HepG2 (cell line): ENCODE measurements at regions not wholly inside any gene's neighbourhood (a gene's known extent, or its start where the extent isn't known, plus 50 kb on each side); places are given as distances from the start of the nearest gene placed in this dataset.

Source experiments
- CENPX ChIP-seq: sonication (generic); formaldehyde crosslinking; IDR thresholded peaks from 2 replicates; pipeline ENCODE4 v1.9.0; 2021; ENCODE audit warnings: mild to moderate bottlenecking, missing genetic modification reagents, moderate library complexity
- CSRNP2 ChIP-seq: sonication (generic); formaldehyde crosslinking; conservative IDR thresholded peaks from 2 replicates; pipeline ENCODE4 v1.8.0; 2022; ENCODE audit warnings: low read depth, missing genetic modification reagents
- ELF4 ChIP-seq: sonication (generic); formaldehyde crosslinking; IDR thresholded peaks from 2 replicates; pipeline ENCODE4 v1.5.0; 2020; ENCODE audit warnings: missing genetic modification reagents, mild to moderate bottlenecking, moderate library complexity, borderline replicate concordance
- ETS1 ChIP-seq: sonication (generic); formaldehyde crosslinking; IDR thresholded peaks from 2 replicates; pipeline ENCODE4 v1.4.0; 2020; ENCODE audit warnings: missing genetic modification reagents
- MTF2 ChIP-seq: sonication (generic); formaldehyde crosslinking; IDR thresholded peaks from 2 replicates; pipeline ENCODE4 v1.5.0; 2020; ENCODE audit warnings: missing genetic modification reagents, borderline replicate concordance
- NFKB2 ChIP-seq: sonication (generic); formaldehyde crosslinking; IDR thresholded peaks from 2 replicates; pipeline ENCODE4 v1.4.0; 2020; ENCODE audit warnings: missing genetic modification reagents, borderline replicate concordance
- NFKBIZ ChIP-seq: IDR thresholded peaks from 2 replicates; pipeline ENCODE4 v1.6.1; 2018; ENCODE audit warnings: missing genetic modification reagents, missing compliant biosample characterization
- PRPF4 ChIP-seq: fragments of 200-400 bp; formaldehyde crosslinking; IDR thresholded peaks from 2 replicates; pipeline ENCODE4 v1.6.1; 2016; ENCODE audit warnings: low read length, low read depth; ENCODE audit not compliant: poor library complexity, severe bottlenecking
- SAP130 ChIP-seq: IDR thresholded peaks from 2 replicates; pipeline ENCODE4 v1.6.1; 2016; ENCODE audit warnings: low read depth
- SIX1 ChIP-seq: sonication (generic); formaldehyde crosslinking; IDR thresholded peaks from 2 replicates; pipeline ENCODE4 v1.4.0; 2020; ENCODE audit warnings: missing genetic modification reagents, borderline replicate concordance
- SIX4 ChIP-seq: sonication (generic); formaldehyde crosslinking; IDR thresholded peaks from 2 replicates; pipeline ENCODE4 v1.4.0; 2020; ENCODE audit warnings: missing genetic modification reagents
- TOPORS ChIP-seq: sonication (generic); formaldehyde crosslinking; IDR thresholded peaks from 2 replicates; pipeline ENCODE4 v1.8.0; 2023; ENCODE audit warnings: mild to moderate bottlenecking, missing genetic modification reagents
- TRIM22 ChIP-seq: fragments of 450-650 bp; IDR thresholded peaks from 2 replicates; pipeline ENCODE4 v1.6.1; 2017
- ZBTB33 ChIP-seq: sonication (generic); formaldehyde crosslinking; IDR thresholded peaks from 2 replicates; pipeline ENCODE4 v1.4.0; 2020; ENCODE audit warnings: missing genetic modification reagents
- ZHX1 ChIP-seq: sonication (generic); formaldehyde crosslinking; IDR thresholded peaks from 2 replicates; pipeline ENCODE4 v1.8.1; 2022; ENCODE audit warnings: low read depth, mild to moderate bottlenecking, missing genetic modification reagents
- ZNF414 ChIP-seq: sonication (generic); formaldehyde crosslinking; IDR thresholded peaks from 2 replicates; pipeline ENCODE4 v1.5.0; 2020; ENCODE audit warnings: missing genetic modification reagents
- ZNF543 ChIP-seq: sonication (generic); formaldehyde crosslinking; IDR thresholded peaks from 2 replicates; pipeline ENCODE4 v1.4.0; 2020; ENCODE audit warnings: mild to moderate bottlenecking, missing genetic modification reagents
- ZNF576 ChIP-seq: sonication (generic); formaldehyde crosslinking; IDR thresholded peaks from 2 replicates; pipeline ENCODE4 v1.4.0; 2020; ENCODE audit warnings: mild to moderate bottlenecking, missing genetic modification reagents
- ZNF615 ChIP-seq: sonication (generic); formaldehyde crosslinking; IDR thresholded peaks from 2 replicates; pipeline ENCODE4 v1.5.0; 2020; ENCODE audit warnings: mild to moderate bottlenecking, missing genetic modification reagents, borderline replicate concordance
- ZNF83 ChIP-seq: sonication (generic); formaldehyde crosslinking; IDR thresholded peaks from 2 replicates; pipeline ENCODE4 v1.4.0; 2020; ENCODE audit warnings: missing genetic modification reagents, mild to moderate bottlenecking, borderline replicate concordance
- ZNF878 ChIP-seq: sonication (generic); formaldehyde crosslinking; IDR thresholded peaks from 2 replicates; pipeline ENCODE4 v1.8.1; 2023; ENCODE audit warnings: mild to moderate bottlenecking, missing genetic modification reagents, moderate library complexity

GRCh38 chr3:118629821-118630220 lies 404.8 kb downstream of the IGSF11 start (continued):
- no peak for TF ChIP-seq ZNF615 (CRISPR knock-in tag)
- no peak for TF ChIP-seq ZNF83 (CRISPR knock-in tag)
- TF ChIP-seq ZHX1 (CRISPR knock-in tag), result no peak
- no peak for TF ChIP-seq PRPF4
- no peak for TF ChIP-seq CENPX (CRISPR knock-in tag)
- TF ChIP-seq ZNF576 (CRISPR knock-in tag), result no peak
- no peak for TF ChIP-seq ELF4 (CRISPR knock-in tag)
- no peak for TF ChIP-seq NFKB2 (CRISPR knock-in tag)
- peak; percentile 35; the same call in 1 of the 2 replicates for TF ChIP-seq SAP130
- no peak for TF ChIP-seq NFKBIZ (CRISPR knock-in tag)
- no peak for TF ChIP-seq CSRNP2
- peak; percentile 78 for TF ChIP-seq SIX4
- TF ChIP-seq ZNF543, result no peak
- TF ChIP-seq ETS1, result no peak
- TF ChIP-seq MTF2 (CRISPR knock-in tag), result no peak
- no peak for TF ChIP-seq ZNF878
- TF ChIP-seq ZBTB33 (CRISPR knock-in tag), result peak; percentile 51; the same call in 1 of the 2 replicates
- no peak for TF ChIP-seq TOPORS (CRISPR knock-in tag)
- TF ChIP-seq TRIM22, result no peak
- TF ChIP-seq SIX1 (CRISPR knock-in tag), result 0 out of 2 replicates have a peak, but pooled peaks have one; percentile 37
- TF ChIP-seq ZNF414 (CRISPR knock-in tag), result no peak
